ENCODE measurements at regions not wholly inside any gene's neighbourhood (a gene's known extent, or its start where the extent isn't known, plus 50 kb on each side); places are given as distances from the start of the nearest gene placed in this dataset.
"Not testable (repeated sequence)": the region's sequence is repeated elsewhere in the genome, so short reads cannot be mapped to it uniquely, and the experiment has no call there.

DNA sequence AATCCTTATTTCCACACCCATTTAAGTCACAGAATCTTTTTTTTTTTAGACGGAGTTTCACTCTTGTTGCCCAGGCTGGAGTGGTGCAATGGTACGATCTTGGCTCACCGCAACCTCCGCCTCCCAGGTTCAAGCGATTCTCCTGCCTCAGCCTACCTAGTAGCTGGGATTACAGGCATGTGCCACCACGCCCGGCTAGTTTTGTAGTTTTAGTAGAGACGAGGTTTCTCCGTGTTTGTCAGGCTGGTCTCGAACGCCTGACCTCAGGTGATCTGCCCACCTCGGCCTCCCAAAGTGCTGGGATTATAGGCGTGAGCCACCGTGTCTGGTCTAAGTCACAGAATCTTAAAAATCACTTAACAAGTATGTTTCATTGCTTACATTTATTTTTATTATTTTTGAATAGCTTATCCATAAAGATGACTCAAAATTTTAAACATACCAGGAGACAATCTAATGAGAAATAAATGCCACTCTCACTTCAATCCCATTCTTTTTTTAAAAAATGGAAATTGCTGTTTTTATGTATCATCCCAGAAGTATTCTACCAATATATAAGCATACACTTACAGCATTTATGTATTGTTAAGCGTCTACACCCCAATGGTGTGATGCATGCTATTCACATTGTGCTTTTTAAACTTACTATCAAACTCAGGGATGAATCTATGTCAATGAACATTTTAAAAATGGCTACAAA lies 338.5 kb downstream of the RFPL4B start:
- H3K36me3 Mint-ChIP-seq; H3K9me3 Mint-ChIP-seq; H3K27me3 Mint-ChIP-seq; H3K4me3 Mint-ChIP-seq; H3K27ac Mint-ChIP-seq; H3K4me1 Mint-ChIP-seq; ATAC-seq (ENCODE audit: low read depth); DNase-seq (ENCODE audit: low spot score in 2 of 2): not testable (repeated sequence)

DNA sequence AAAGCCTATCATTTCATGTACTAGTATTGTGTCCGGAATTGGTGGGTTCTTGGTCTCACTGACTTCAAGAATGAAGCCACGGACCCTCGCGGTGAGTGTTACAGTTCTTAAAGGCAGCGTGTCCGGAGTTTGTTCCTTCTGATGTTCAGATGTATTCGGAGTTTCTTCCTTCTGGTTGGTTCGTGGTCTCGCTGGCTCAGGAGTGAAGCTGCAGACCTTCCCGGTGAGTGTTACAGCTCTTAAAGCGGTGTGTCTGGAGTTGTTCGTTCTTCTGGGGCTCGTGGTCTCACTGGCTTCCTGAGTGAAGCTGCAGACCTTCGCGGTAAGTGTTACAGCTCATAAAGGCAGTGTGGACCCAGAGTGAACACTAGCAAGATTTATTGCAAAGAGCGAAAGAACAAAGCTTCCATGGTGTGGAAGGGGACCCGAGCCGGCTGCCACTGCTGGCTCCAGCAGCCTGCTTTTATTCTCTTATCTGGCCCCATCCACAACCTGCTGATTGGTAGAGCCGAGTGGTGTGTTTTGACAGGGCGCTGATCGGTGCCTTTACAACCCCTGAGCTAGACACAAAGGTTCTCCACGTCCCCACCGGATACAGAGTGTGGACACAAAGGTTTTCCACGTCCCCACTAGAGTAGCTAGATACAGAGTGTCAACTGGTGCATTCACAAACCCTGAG lies 341.5 kb downstream of the RFPL4B start:
- not testable (repeated sequence) for H3K4me1 Mint-ChIP-seq; H3K27ac Mint-ChIP-seq; DNase-seq (ENCODE audit: low spot score in 2 of 2); H3K36me3 Mint-ChIP-seq; H3K4me3 Mint-ChIP-seq; ATAC-seq (ENCODE audit: low read depth); H3K27me3 Mint-ChIP-seq; H3K9me3 Mint-ChIP-seq

DNA sequence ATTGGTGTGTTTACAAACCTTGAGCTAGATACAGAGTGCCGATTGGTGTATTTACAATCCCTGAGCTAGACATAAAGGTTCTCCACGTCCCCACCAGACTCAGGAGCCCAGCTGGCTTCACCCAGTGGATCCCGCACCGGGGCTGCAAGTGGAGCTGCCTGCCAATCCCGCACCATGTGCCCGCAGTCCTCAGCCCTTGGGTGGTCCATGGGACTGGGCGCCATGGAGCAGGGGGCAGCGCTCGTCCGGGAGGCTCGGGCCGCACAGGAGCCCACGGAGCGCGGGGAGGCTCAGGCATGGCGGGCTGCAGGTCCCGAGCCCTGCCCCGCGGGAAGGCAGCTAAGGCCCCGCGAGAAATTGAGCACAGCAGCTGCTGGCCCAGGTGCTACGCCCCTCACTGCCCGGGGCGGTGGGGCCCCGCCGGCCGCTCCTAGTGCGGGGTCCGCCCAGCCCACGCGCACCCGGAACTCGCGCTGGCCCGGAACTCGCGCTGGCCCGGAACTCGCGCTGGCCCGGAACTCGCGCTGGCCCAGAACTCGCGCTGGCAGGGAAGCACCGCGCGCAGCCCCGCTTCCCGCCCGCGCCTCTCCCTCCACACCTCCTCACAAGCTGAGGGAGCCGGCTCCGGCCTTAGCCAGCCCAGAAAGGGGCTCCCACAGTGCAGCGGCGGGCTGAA lies 342.2 kb downstream of the RFPL4B start:
- ATAC-seq (ENCODE audit: low read depth); H3K4me1 Mint-ChIP-seq; H3K4me3 Mint-ChIP-seq; H3K9me3 Mint-ChIP-seq; H3K27me3 Mint-ChIP-seq; DNase-seq (ENCODE audit: low spot score in 2 of 2); H3K36me3 Mint-ChIP-seq; H3K27ac Mint-ChIP-seq: not testable (repeated sequence)

DNA sequence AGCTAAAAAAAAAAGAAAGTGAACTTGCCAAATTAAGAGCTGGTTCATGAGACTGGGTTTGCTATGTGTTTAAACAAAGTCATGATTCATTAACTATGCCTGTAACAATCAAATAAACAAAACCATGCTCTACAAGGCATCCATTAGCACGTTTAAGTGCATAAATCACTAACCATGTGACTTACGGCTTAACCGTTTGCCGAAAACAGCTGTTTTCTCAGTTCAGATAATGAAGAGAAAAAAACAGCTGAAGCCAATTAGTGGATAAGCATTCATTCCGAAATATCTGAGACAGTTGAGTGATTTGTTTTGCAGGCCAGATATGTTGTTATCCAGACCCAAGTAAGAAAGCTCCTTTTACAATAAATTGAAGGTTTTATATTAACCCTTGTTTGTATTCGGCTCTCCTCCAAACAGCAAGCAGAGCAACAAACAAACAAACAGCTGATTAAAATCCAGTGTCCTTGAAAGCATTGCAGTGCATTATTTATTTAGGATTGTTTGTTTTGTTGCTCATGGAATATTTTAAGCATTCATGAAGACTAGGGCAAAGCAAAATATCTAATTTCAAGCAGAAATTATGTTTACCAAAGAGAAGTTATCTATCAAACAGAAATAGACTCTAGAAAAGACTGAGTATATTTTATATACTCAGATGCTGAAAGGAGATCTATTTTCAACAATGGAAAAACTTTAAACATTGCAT lies 343.5 kb downstream of the RFPL4B start:
- DNase-seq (ENCODE audit: low spot score in 2 of 2) (no peak), ATAC-seq (ENCODE audit: low read depth) (no peak)
- Mint-ChIP-seq H3K9me3 (no peaks in the 10 kb centered on the region), H3K4me3 (no peak overlapping the region), H3K27ac (no peak overlapping the region), H3K36me3 (no peaks in the 10 kb centered on the region), H3K27me3 (peaks cover 1% of the 10 kb centered on the region), H3K4me1 (peaks cover 3% of the 10 kb centered on the region)

DNA sequence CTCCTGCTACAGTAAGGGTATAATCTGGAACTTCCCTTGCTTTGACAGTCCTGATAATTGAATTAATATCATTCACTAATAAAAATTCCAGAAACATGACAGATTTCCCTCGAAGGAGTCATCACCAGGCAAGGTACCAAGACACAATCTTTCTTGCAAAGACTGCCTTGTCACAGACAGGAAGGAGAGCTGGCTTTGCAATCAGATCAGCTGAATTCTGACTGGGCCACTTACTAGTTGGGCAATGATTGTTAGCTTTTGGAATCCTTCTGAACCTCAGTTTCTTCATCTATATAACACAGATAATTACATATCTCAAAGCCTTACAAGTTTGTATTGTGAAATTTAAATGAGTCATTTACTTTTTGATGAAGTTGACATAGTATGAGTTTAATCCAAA lies 344.2 kb downstream of the RFPL4B start:
- H3K4me1 Mint-ChIP-seq: peaks cover 3% of the 10 kb centered on the region
- no peak overlapping the region for H3K4me3 Mint-ChIP-seq
- H3K36me3 Mint-ChIP-seq: no peaks in the 10 kb centered on the region
- H3K27ac Mint-ChIP-seq: no peak overlapping the region
- H3K27me3 Mint-ChIP-seq: peaks cover 3% of the 10 kb centered on the region
- DNase-seq (ENCODE audit: low spot score in 2 of 2) (no peak), ATAC-seq (ENCODE audit: low read depth) (no peak)
- no peaks in the 10 kb centered on the region for H3K9me3 Mint-ChIP-seq

DNA sequence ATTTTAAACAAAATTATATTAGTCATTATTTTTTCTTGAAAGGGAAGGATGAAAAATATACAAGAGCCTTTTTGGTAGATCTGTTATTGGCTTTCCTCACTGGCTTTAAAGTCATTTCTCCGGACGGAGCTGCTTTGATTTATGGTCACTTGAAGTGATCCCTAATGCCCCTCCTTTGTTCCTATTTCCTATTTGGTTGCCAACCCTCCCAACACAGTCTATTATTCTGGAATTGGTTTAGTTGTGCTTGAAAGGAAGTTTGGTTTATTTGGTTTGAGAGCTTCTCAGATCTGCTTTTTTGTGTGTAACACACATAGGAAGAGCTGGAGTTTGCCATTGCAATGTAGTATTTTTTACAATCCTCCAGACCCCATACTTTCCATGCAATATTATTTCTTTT lies 347.9 kb downstream of the RFPL4B start:
- peaks cover 3% of the 10 kb centered on the region for H3K27me3 Mint-ChIP-seq
- H3K36me3 Mint-ChIP-seq: no peaks in the 10 kb centered on the region
- ATAC-seq (ENCODE audit: low read depth): no peak
- H3K27ac Mint-ChIP-seq: no peak overlapping the region
- no peak for DNase-seq (ENCODE audit: low spot score in 2 of 2)
- no peak overlapping the region for H3K4me3 Mint-ChIP-seq
- H3K9me3 Mint-ChIP-seq: no peaks in the 10 kb centered on the region
- H3K4me1 Mint-ChIP-seq: no peaks in the 10 kb centered on the region

DNA sequence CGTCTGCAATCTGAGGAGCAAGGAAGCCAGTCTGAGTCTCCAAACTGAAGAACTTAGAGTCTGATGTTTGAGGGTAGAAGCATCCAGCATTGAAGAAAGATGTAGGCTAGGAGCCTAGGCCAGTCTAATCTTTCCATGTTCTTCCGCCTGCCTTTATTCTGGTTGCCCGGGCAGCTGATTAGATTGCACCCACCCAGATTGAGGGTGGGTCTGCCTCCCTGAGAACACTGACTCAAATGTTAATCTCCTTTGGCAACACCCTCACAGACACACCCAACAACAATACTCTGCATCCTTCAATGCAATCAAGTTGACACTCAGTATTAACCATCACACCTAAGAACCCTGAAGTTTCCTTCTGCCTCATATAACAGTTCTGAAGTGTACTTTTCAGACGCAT lies 350.1 kb downstream of the RFPL4B start:
- no peak overlapping the region for H3K27ac Mint-ChIP-seq
- no peak overlapping the region for H3K4me3 Mint-ChIP-seq
- no peaks in the 10 kb centered on the region for H3K36me3 Mint-ChIP-seq

DNA sequence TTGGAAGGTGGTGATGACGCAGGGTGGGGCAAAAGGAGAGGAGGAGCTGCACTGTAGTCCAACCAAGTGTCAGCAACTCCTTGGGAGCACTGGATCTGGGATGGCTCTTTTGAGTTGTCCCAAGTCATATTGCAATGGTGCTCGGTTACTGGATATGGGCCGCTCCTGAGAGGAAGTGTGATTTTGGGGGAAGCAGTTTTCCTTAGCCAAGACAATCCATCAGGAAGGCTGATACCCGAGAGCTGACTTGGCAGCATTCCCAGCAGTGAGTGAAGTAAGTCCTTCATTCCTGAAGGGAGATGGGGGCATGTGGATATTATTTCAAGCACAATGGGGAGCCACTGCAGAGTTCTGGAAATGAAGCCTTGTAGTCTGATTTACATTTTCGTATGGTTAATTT lies 354.1 kb downstream of the RFPL4B start:
- H3K27ac Mint-ChIP-seq: no peak overlapping the region
- ATAC-seq (ENCODE audit: low read depth) (no peak), DNase-seq (ENCODE audit: low spot score in 2 of 2) (no peak)
- H3K36me3 Mint-ChIP-seq: peaks cover 2% of the 10 kb centered on the region
- peaks cover 1% of the 10 kb centered on the region for H3K9me3 Mint-ChIP-seq
- no peaks in the 10 kb centered on the region for H3K4me1 Mint-ChIP-seq
- H3K27me3 Mint-ChIP-seq: no peaks in the 10 kb centered on the region
- no peak overlapping the region for H3K4me3 Mint-ChIP-seq

More for the DNA sequence above, 350.1 kb downstream of the RFPL4B start:
- Mint-ChIP-seq H3K27me3 (peaks cover 3% of the 10 kb centered on the region), H3K4me1 (no peaks in the 10 kb centered on the region), H3K9me3 (no peaks in the 10 kb centered on the region)
- DNase-seq (ENCODE audit: low spot score in 2 of 2) (no peak), ATAC-seq (ENCODE audit: low read depth) (no peak)

DNA sequence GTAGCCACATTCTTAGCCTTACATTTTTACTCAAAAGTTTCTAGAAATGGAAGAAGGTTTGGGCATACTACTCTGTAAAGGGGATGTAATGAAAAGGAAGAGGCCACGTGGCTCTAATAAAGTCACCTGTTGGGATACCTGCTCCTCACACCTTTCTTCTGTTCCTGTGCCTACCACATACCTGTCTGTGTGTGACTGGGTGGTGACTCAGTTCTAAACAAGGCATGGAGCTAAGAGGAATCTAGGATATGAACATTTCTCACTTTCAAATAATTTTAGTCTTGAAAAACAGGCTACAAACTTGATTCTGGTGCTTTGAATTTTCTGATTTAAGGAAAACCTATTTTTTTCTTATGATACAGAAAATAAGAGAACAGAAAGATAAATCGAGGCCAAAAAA lies 363.6 kb downstream of the RFPL4B start:
- H3K27ac Mint-ChIP-seq: no peak overlapping the region
- H3K9me3 Mint-ChIP-seq: no peaks in the 10 kb centered on the region
- no peaks in the 10 kb centered on the region for H3K27me3 Mint-ChIP-seq
- no peak overlapping the region for H3K4me3 Mint-ChIP-seq
- ATAC-seq (ENCODE audit: low read depth) (no peak), DNase-seq (ENCODE audit: low spot score in 2 of 2) (no peak)
- H3K4me1 Mint-ChIP-seq: no peaks in the 10 kb centered on the region
- H3K36me3 Mint-ChIP-seq: no peaks in the 10 kb centered on the region

DNA sequence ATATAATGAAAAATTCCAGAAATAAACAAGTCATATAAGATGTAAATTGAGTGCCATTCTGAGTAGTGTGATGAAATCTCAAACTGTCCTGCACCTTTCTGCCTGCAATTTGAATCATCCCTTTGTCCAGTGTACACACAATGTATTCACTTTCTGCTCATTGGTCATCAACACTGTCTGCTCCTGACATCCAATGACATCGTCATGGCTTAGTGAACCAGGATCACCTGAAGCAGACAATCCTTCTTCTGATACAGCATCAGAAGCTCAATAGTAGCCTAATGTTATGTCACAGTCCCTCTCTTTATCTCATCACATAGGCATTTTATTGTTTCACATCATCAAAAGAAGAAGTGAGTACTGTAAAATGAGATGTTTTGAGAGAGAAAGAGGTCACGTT lies 366.3 kb downstream of the RFPL4B start:
- H3K9me3 Mint-ChIP-seq: no peaks in the 10 kb centered on the region
- ATAC-seq (ENCODE audit: low read depth): no peak
- H3K36me3 Mint-ChIP-seq: no peaks in the 10 kb centered on the region
- no peaks in the 10 kb centered on the region for H3K4me1 Mint-ChIP-seq
- H3K4me3 Mint-ChIP-seq: no peak overlapping the region
- no peak overlapping the region for H3K27ac Mint-ChIP-seq
- DNase-seq (ENCODE audit: low spot score in 2 of 2): no peak
- H3K27me3 Mint-ChIP-seq: peaks cover 2% of the 10 kb centered on the region

DNA sequence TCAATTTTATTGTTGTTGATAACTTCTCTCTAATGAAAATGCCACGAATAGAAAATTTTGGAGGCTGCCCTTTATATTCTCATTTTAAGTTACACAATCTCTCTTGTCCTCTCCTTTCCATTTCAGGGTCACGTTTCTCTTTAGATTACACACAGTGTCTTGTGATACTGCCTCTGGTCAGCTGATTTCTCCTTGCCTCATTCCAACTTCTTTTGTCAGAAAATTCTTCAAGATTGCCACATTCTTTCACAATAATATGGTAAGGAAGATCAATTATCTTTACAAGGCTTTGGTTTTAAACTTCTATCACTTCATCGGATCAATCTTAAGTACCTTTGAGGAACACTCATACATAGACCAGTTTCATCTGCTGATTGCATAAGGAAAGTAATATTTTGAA lies 370.3 kb downstream of the RFPL4B start:
- Mint-ChIP-seq H3K4me1 (no peaks in the 10 kb centered on the region), H3K4me3 (no peak overlapping the region), H3K9me3 (no peaks in the 10 kb centered on the region), H3K27ac (no peak overlapping the region), H3K27me3 (peaks cover 2% of the 10 kb centered on the region), H3K36me3 (no peaks in the 10 kb centered on the region)
- ATAC-seq (ENCODE audit: low read depth) (no peak), DNase-seq (ENCODE audit: low spot score in 2 of 2) (no peak)

DNA sequence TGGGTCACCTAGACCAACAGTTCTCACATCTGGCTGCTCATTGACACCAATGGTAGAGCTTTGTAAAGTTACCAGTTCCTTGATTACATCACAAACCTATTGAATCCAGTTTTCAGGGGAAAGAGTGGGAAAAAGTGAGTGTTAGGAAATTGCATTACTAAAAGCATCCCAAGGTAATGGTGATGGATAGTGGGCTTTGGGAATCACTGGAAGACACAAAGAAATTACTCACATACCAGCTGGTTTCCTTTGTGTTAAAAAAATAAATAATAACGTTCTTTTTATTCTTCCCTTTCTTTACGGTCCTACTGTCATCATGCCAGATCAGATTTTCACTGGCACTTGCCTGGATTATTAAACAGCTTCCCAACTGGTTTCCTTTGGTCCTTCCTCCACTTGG lies 370.7 kb downstream of the RFPL4B start:
- ATAC-seq (ENCODE audit: low read depth): no peak
- Mint-ChIP-seq H3K27me3 (peaks cover 2% of the 10 kb centered on the region), H3K9me3 (no peaks in the 10 kb centered on the region), H3K27ac (no peak overlapping the region), H3K36me3 (no peaks in the 10 kb centered on the region), H3K4me1 (no peaks in the 10 kb centered on the region), H3K4me3 (no peak overlapping the region)
- no peak for DNase-seq (ENCODE audit: low spot score in 2 of 2)

DNA sequence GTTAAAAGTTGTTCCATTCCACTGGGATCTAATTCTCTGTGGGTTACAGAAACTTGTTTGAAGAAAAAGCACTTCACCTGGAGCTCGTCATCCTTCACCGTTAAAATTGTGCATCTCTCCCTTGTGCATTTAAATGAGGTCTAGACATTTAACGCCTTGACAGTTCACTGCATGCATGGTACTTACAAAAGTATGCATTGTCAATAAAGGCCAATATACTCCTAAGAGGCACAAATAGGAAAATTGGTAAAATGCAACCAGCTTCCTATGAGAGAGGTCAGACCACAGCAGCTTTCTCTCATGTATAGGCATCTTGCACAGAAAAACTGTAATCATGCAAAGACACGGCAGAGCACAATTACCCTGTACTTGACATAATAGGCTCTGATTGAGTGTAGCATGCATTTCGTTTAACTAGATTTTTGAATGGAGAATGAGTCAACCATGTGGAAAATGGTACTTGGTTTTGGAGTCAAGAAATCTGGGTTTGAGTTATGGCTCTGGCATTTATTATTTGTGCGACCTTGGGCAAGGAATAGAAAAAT lies 378.5 kb downstream of the RFPL4B start:
- Mint-ChIP-seq H3K4me3 (no peak overlapping the region), H3K27ac (no peak overlapping the region), H3K36me3 (no peaks in the 10 kb centered on the region), H3K27me3 (peaks cover 8% of the 10 kb centered on the region), H3K9me3 (no peaks in the 10 kb centered on the region), H3K4me1 (no peaks in the 10 kb centered on the region)
- ATAC-seq (ENCODE audit: low read depth) (no peak), DNase-seq (ENCODE audit: low spot score in 2 of 2) (no peak)

DNA sequence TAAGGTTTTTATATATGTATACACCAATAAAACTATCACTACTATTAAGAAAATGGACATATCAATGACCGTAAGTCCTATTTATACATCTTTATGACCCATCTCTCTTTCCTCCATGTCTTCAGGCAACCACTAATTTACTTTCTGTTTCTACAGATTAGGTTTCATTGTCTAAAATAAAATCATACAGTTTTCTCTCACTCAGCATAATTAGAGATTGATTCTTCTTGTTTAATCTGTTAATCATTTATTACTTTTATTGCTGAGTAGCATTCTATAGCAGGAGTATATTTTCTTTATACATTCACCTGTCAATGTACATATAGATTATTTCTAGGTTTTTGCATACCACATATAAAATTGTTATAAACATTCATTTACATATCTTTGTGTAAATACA lies 388.0 kb downstream of the RFPL4B start:
- H3K4me1 Mint-ChIP-seq: no peaks in the 10 kb centered on the region
- ATAC-seq (ENCODE audit: low read depth) (no peak), DNase-seq (ENCODE audit: low spot score in 2 of 2) (no peak)
- peaks cover 1% of the 10 kb centered on the region for H3K27me3 Mint-ChIP-seq
- H3K36me3 Mint-ChIP-seq: no peaks in the 10 kb centered on the region
- H3K27ac Mint-ChIP-seq: no peak overlapping the region
- H3K9me3 Mint-ChIP-seq: peaks cover 4% of the 10 kb centered on the region
- H3K4me3 Mint-ChIP-seq: no peak overlapping the region

Measured in memory B cell (primary cell).